ENCODE measurements at regions not wholly inside any gene's neighbourhood (a gene's known extent, or its start where the extent isn't known, plus 50 kb on each side); places are given as distances from the start of the nearest gene placed in this dataset.

GRCh38 chrX:106467422-106467821 is 144.4 kb upstream of the RADX start:
- TF ChIP-seq, protein P1, sequence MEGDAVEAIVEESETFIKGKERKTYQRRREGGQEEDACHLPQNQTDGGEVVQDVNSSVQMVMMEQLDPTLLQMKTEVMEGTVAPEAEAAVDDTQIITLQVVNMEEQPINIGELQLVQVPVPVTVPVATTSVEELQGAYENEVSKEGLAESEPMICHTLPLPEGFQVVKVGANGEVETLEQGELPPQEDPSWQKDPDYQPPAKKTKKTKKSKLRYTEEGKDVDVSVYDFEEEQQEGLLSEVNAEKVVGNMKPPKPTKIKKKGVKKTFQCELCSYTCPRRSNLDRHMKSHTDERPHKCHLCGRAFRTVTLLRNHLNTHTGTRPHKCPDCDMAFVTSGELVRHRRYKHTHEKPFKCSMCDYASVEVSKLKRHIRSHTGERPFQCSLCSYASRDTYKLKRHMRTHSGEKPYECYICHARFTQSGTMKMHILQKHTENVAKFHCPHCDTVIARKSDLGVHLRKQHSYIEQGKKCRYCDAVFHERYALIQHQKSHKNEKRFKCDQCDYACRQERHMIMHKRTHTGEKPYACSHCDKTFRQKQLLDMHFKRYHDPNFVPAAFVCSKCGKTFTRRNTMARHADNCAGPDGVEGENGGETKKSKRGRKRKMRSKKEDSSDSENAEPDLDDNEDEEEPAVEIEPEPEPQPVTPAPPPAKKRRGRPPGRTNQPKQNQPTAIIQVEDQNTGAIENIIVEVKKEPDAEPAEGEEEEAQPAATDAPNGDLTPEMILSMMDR (IDR thresholded peaks at IDR 0.05) = no peak
- Histone ChIP-seq H3K27ac (no peak overlapping the region), H3K27me3 (replicated peaks; ENCODE audit: insufficient read depth) (no peaks in the 10 kb centered on the region), H3K4me1 (ENCODE audit: control insufficient read depth in 1 of 2, low read depth in 2 of 2) (no peaks in the 10 kb centered on the region), H3K4me3 (no peak overlapping the region), H3K36me3 (no peaks in the 10 kb centered on the region), H3K9me3 (no peaks in the 10 kb centered on the region)
- no peak for ATAC-seq (ENCODE audit: insufficient number of reproducible peaks, low FRiP score, low read depth)
- DNase-seq (ENCODE audit: low spot score) = no peak

GRCh38 chrX:106467943-106468342 is 143.8 kb upstream of the RADX start:
- DNase-seq (ENCODE audit: low spot score) (no peak), ATAC-seq (ENCODE audit: insufficient number of reproducible peaks, low FRiP score, low read depth) (no peak)
- H3K4me1 ChIP-seq (ENCODE audit: control insufficient read depth in 1 of 2, low read depth in 2 of 2) = no peaks in the 10 kb centered on the region
- TF ChIP-seq, protein P1 (IDR thresholded peaks at IDR 0.05) = no peak
- H3K4me3 ChIP-seq = no peak overlapping the region
- H3K36me3 ChIP-seq = no peaks in the 10 kb centered on the region
- H3K27ac ChIP-seq = no peak overlapping the region
- H3K27me3 ChIP-seq (replicated peaks; ENCODE audit: insufficient read depth) = no peaks in the 10 kb centered on the region
- H3K9me3 ChIP-seq = no peaks in the 10 kb centered on the region

DNA sequence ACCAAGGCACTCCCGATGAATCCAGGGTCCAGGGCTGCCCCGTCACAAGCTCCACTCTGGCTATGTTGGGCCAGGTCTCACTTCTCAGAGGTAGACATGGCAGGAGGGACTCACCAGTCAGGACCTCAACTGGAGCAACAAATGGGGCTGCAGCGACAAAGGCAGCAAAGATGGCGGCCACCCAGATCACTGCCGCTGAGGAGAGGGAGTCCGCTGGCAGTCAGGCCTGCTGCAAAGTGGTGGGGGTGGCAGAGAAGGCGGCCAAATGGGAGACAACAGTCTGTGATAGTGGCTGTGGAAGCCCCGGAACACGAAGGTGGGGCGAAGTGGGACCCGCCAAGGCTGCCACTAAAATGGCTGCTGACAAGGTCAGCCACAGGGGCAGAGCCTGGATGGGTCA is 143.3 kb upstream of the RADX start:
- H3K4me3 ChIP-seq = no peak overlapping the region
- no peak for ATAC-seq (ENCODE audit: insufficient number of reproducible peaks, low FRiP score, low read depth)
- H3K9me3 ChIP-seq = no peaks in the 10 kb centered on the region
- no peak overlapping the region for H3K27ac ChIP-seq
- no peaks in the 10 kb centered on the region for H3K4me1 ChIP-seq (ENCODE audit: control insufficient read depth in 1 of 2, low read depth in 2 of 2)
- H3K27me3 ChIP-seq (replicated peaks; ENCODE audit: insufficient read depth) = no peaks in the 10 kb centered on the region
- no peak for DNase-seq (ENCODE audit: low spot score)
- TF ChIP-seq, protein P1 (IDR thresholded peaks at IDR 0.05) = no peak
- H3K36me3 ChIP-seq = no peaks in the 10 kb centered on the region

- no peak for DNase-seq (ENCODE audit: low spot score)
These were observed 131.9 kb upstream of the RADX start for GRCh38 chrX:106479920-106480319.

DNA sequence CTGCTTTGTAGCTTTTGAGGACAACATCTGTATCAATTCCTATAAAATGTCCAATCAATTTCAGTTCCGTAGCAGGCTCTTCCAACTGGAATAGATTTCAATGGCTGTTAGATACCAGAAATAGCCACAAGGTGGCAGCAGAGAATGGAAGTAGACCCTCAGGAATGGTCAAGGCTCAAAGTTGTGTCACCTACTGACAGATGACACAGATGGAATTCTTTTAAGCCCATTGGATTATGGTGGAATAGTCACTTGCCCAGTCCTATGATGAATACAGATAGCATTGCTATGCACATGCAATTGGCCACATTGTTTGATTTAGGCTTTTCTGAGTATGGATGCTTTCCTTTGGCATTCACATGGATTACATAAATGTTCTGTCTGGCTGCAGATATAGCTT is 130.4 kb upstream of the RADX start:
- no peaks in the 10 kb centered on the region for H3K27me3 ChIP-seq (replicated peaks; ENCODE audit: insufficient read depth)
- no peak overlapping the region for H3K27ac ChIP-seq
- H3K4me1 ChIP-seq (ENCODE audit: control insufficient read depth in 1 of 2, low read depth in 2 of 2) = no peaks in the 10 kb centered on the region
- TF ChIP-seq, protein P1 (IDR thresholded peaks at IDR 0.05) = peak; percentile 60
- H3K36me3 ChIP-seq = no peaks in the 10 kb centered on the region
- no peak overlapping the region for H3K4me3 ChIP-seq
- ATAC-seq (ENCODE audit: insufficient number of reproducible peaks, low FRiP score, low read depth) (no peak), DNase-seq (ENCODE audit: low spot score) (no peak)
- no peaks in the 10 kb centered on the region for H3K9me3 ChIP-seq

More at GRCh38 chrX:106479920-106480319, 131.9 kb upstream of the RADX start:
- Histone ChIP-seq H3K9me3 (no peaks in the 10 kb centered on the region), H3K27ac (no peak overlapping the region), H3K27me3 (replicated peaks; ENCODE audit: insufficient read depth) (no peaks in the 10 kb centered on the region), H3K36me3 (no peaks in the 10 kb centered on the region), H3K4me3 (no peak overlapping the region), H3K4me1 (ENCODE audit: control insufficient read depth in 1 of 2, low read depth in 2 of 2) (no peaks in the 10 kb centered on the region)
- no peak for ATAC-seq (ENCODE audit: insufficient number of reproducible peaks, low FRiP score, low read depth)
- TF ChIP-seq, protein P1 (IDR thresholded peaks at IDR 0.05) = no peak

All from thoracic aorta (tissue), 2 donors.